Kidney epithelial cell (primary cell): ENCODE measurements at regions not wholly inside any gene's neighbourhood (a gene's known extent, or its start where the extent isn't known, plus 50 kb on each side); places are given as distances from the start of the nearest gene placed in this dataset.

ENCODE experiments used
- DNase-seq: peaks from one replicate; pipeline ENCODE4 v3.0.0-alpha.2; 2010; ENCODE audit warnings: low read depth
- H3K27me3 ChIP-seq: 2 replicates; pipeline ENCODE4 v1.6.0; 2011; ENCODE audit warnings: low read length; ENCODE audit not compliant: control insufficient read depth, insufficient read depth
- H3K36me3 ChIP-seq: 2 replicates; pipeline ENCODE4 v1.5.1; 2011; ENCODE audit warnings: low read length; ENCODE audit not compliant: control insufficient read depth, insufficient read depth
- H3K4me3 ChIP-seq: 2 replicates; pipeline ENCODE4 v1.5.1; 2011; ENCODE audit warnings: low read depth, mild to moderate bottlenecking, control low read depth, low read length
- TF ChIP-seq, protein P1 (sequence below): IDR thresholded peaks from 2 replicates; pipeline ENCODE4 v1.5.1; 2011; ENCODE audit warnings: mild to moderate bottlenecking, moderate library complexity, low read length, control low read depth, inconsistent platforms; ENCODE audit not compliant: insufficient read depth, poor library complexity, severe bottlenecking

DNA sequence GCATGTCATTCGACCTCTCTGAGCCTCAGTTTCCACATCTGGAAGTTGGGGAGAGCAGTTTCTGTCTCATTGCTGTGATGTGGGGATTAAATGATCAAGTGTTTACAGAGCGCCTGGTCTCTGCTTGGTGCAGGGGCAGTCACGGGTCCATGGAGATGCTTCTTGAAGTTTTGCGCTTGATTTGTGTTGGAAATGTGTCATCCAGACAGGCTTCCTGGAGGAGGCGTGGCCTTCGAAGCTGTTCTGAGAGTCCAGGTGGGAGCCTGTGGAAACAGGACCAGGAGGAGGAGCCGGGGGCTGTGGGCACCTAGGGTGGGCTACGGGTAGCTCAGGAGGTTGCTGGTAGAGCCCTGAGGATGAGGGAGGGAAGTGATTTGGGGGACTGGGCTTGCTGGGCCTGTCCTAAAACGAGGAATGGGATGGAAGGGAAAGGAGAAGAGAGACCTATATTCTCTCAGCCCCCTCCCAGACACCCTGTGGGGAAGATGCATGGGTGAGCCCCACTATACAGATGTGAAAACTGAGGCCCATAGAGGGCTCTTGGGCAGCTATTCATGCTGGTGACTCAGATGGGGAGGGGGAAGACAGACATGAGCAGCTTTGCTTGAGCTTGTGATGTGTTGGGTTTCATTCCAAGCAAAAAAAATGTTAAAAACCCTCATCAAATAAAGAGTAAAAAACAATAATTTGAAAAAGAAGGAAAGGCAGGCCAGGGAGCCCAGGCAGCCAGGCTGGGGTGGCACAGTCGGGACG lies 107.2 kb upstream of the WNT4 start:
- TF ChIP-seq, protein P1, sequence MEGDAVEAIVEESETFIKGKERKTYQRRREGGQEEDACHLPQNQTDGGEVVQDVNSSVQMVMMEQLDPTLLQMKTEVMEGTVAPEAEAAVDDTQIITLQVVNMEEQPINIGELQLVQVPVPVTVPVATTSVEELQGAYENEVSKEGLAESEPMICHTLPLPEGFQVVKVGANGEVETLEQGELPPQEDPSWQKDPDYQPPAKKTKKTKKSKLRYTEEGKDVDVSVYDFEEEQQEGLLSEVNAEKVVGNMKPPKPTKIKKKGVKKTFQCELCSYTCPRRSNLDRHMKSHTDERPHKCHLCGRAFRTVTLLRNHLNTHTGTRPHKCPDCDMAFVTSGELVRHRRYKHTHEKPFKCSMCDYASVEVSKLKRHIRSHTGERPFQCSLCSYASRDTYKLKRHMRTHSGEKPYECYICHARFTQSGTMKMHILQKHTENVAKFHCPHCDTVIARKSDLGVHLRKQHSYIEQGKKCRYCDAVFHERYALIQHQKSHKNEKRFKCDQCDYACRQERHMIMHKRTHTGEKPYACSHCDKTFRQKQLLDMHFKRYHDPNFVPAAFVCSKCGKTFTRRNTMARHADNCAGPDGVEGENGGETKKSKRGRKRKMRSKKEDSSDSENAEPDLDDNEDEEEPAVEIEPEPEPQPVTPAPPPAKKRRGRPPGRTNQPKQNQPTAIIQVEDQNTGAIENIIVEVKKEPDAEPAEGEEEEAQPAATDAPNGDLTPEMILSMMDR, result no peak
- DNase-seq, result no peak
- Histone ChIP-seq H3K36me3 (no peaks in the 10 kb centered on the region), H3K4me3 (no peak overlapping the region), H3K27me3 (peaks cover 29% of the 10 kb centered on the region)

DNA sequence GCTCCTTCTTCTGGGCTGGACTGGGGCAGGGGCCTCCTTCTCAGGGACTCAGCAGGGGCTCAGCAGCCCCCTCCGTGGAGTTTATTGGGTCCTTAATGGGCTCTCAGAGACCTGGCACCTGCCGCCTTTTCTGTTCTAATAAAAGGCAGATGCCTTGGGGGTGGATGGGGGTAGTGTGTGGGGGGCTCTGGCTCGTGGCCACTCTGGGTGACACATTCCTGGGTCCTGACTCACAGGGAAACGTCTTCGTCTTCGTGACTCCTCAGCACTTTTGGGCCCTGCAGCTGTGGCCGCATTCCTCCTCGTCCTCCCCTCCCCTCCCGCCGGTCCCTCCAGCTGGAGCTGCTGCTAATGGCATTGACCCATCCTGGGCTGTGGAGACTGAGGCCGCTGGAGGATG lies 107.8 kb upstream of the WNT4 start:
- TF ChIP-seq, protein P1, result no peak
- no peak overlapping the region for H3K4me3 ChIP-seq
- no peaks in the 10 kb centered on the region for H3K36me3 ChIP-seq
- peaks cover 23% of the 10 kb centered on the region for H3K27me3 ChIP-seq
- DNase-seq, result no peak

DNA sequence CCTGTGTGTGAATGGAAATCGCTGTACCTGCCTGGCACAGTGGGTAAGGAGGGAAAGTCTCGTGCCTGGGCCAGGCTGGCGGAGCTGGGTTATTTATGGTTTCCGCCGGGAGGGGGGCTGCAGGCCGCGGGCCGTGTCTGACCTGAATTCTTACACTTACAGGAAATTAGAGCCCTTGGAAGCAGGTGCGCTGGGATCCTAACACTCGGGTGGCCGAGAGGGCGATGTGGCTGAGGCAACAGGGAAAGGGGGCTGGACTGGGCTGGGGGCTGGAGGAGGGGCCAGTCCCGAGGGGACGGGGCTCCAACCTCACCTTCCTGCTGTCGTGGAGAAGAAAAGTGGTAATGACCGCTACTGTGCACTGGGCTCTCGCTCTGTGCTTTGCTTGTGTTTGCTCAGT lies 109.4 kb upstream of the WNT4 start:
- TF ChIP-seq, protein P1, result no peak
- Histone ChIP-seq H3K4me3 (no peak overlapping the region), H3K36me3 (no peaks in the 10 kb centered on the region), H3K27me3 (peaks cover 23% of the 10 kb centered on the region)
- no peak for DNase-seq

DNA sequence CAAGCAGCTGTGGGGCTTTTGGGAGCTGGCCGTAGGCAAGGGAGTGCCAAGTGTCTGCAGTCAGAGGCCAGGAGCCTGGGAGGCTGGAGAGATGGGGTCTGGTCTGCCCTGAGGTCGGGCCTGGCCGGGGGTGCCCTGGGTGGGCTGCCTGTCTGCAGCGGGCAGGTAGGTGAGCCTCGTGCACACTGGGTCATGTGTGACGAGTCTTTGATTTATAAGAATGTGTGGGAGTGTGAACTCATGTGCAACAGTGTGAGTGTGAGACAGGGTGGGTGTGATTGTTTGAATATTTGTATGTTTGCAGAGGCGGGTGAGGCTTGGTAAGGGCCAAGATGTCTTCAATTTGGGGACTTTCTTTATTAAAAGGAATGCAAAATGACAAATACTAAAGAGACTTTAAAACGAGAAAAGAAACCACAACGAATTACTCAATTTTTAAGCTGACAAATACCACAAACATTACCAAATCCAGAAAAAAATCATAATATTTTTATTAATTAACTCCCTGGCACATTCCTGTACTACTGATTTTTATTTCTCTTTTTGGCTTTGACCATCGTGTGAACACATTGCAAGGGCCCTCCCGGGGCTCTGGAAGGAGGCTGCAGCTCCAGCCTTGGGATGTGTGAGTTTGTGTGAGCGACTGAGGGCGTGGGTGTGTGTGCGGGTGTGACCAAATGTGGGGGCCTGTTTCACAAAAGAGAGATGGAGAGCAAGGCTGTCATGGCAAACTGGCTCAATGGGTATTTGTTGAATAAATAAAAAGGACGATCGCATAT lies 110.3 kb upstream of the WNT4 start:
- H3K4me3 ChIP-seq, result no peak overlapping the region
- TF ChIP-seq, protein P1, result no peak
- H3K27me3 ChIP-seq, result peaks cover 19% of the 10 kb centered on the region
- no peak for DNase-seq
- no peaks in the 10 kb centered on the region for H3K36me3 ChIP-seq

DNA sequence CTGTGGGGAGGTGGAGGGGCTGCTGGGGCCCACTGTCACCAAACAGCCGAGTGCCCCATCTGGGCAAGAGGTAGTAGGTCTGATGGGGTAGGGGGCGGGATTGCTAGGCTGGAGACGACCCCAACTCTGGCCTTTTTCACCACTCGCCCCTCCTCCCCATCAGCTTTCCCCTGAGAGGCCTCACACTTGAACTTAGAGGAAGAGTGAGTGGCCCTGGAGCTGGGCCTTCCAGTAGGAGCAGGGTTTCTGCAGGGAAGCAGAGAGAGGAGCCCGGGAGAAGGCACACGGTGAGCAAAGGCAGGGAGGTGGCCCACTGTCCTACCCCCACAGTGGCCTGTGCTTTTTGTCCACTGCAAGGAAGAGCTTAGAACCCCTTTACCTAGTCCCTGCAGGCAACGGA lies 111.9 kb upstream of the WNT4 start:
- Histone ChIP-seq H3K4me3 (no peak overlapping the region), H3K36me3 (no peaks in the 10 kb centered on the region), H3K27me3 (peaks cover 22% of the 10 kb centered on the region)
- TF ChIP-seq, protein P1, result no peak
- no peak for DNase-seq
